DMS53 treated with DMSO at 0.1 percent for 48 hours (cell line): ENCODE measurements at regions not wholly inside any gene's neighbourhood (a gene's known extent, or its start where the extent isn't known, plus 50 kb on each side); places are given as distances from the start of the nearest gene placed in this dataset.

Experiments used
- DNase-seq: peaks from one replicate; lab custom pipeline; 2025; ENCODE audit not compliant: unreplicated experiment; lab: John Stamatoyannopoulos, UW

- peak; percentile 41 for DNase-seq
Measured at GRCh38 chr4:179867300-179867878, 2375.8 kb upstream of the TENM3 start.

GRCh38 chr4:179871726-179872125 is 2371.5 kb upstream of the TENM3 start:
- no peak for DNase-seq

GRCh38 chr4:179872755-179873154 is 2370.4 kb upstream of the TENM3 start:
- no peak for DNase-seq

- no peak for DNase-seq
Measured at GRCh38 chr4:179880756-179881155, 2362.4 kb upstream of the TENM3 start.

- DNase-seq, result no peak
Measured at GRCh38 chr4:179894066-179894778, 2349.0 kb upstream of the TENM3 start.

- DNase-seq, result no peak
Measured at GRCh38 chr4:179919587-179919986, 2323.6 kb upstream of the TENM3 start.

GRCh38 chr4:179927473-179927872 is 2315.7 kb upstream of the TENM3 start:
- DNase-seq, result no peak

GRCh38 chr4:179941911-179942310 is 2301.3 kb upstream of the TENM3 start:
- no peak for DNase-seq

- no peak for DNase-seq
Measured at GRCh38 chr4:179976777-179977176, 2266.4 kb upstream of the TENM3 start.

GRCh38 chr4:179977378-179977777 is 2265.8 kb upstream of the TENM3 start:
- no peak for DNase-seq

GRCh38 chr4:179981161-179981560 is 2262.0 kb upstream of the TENM3 start:
- no peak for DNase-seq

- no peak for DNase-seq
Measured at GRCh38 chr4:179989975-179990374, 2253.2 kb upstream of the TENM3 start.

GRCh38 chr4:180009316-180009715 is 2233.9 kb upstream of the TENM3 start:
- DNase-seq, result no peak

- peak; percentile 5 for DNase-seq
Measured at GRCh38 chr4:180028682-180029081, 2214.5 kb upstream of the TENM3 start.

GRCh38 chr4:180031330-180031729 is 2211.9 kb upstream of the TENM3 start:
- no peak for DNase-seq

GRCh38 chr4:180041576-180041975 is 2201.6 kb upstream of the TENM3 start:
- DNase-seq, result no peak

GRCh38 chr4:180052629-180053028 is 2190.6 kb upstream of the TENM3 start:
- DNase-seq, result no peak

GRCh38 chr4:180054291-180054690 is 2188.9 kb upstream of the TENM3 start:
- DNase-seq, result no peak

GRCh38 chr4:180057299-180057721 is 2185.9 kb upstream of the TENM3 start:
- DNase-seq, result no peak

GRCh38 chr4:180057891-180058671 is 2185.1 kb upstream of the TENM3 start:
- DNase-seq, result no peak

GRCh38 chr4:180058691-180059215 is 2184.4 kb upstream of the TENM3 start:
- no peak for DNase-seq
